ENCODE measurements at regions not wholly inside any gene's neighbourhood (a gene's known extent, or its start where the extent isn't known, plus 50 kb on each side); places are given as distances from the start of the nearest gene placed in this dataset.

DNA sequence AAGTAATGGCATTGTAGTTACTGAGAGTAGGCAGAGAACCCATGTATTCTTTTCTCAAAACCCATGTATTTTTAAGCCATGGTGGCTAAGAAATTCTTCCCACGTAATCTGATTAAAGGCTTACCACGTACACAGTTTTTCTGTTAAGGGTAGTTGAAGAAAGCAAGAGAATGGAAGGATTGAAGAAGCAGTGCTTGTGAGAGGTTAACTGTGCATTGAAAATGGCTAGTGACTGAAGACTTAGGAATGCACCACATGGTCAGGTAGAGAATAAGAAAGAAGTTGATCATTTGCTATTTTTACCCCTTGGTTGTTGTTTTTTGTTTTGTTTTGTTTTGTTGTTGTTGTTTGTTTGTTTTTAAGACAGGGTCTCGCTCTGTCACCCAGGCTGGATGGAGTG, 178.9 kb upstream of the SNX7 start:
- DNase-seq (ENCODE audit: low read depth, low spot score) = no peak

DNA sequence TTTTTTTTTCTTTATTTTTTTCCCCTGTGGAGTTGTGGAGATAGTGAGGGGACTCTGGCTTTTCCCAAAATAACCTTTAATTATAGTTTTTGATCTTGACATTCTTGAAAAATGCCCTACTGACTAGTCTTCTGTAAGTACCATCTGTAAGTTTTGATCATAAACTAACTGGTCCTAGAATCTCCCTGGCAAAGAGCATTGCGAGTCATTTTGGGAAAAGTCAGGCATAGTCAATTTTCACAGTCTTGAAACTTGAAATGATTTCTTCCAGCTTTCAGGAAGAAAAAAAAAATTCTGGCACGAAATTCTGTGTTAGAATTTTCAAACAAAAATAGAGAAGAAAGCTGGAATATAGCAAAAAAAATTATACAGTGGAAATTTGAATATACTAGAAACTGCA, 181.2 kb upstream of the SNX7 start:
- DNase-seq (ENCODE audit: low read depth, low spot score) = no peak

DNA sequence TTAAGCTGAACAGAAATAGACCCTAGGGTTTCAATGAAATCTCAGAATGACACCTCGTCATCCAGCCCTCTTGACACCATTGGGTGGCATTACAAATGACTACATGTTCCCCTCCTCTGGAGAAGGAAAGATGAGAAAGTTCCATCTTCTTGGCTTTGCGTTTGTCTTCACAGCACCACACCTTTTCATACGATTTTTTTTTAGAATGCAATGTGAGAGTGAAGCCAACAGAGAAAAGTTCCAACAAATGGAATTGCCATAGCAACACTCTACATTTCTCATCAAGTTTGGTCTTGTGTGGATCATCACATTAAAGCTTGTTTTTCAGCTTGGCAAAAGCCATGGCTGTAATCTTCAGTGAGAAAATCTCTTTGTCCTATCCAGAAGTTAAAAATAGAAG, 183.4 kb upstream of the SNX7 start:
- no peak for DNase-seq (ENCODE audit: low read depth, low spot score)

- no peak for DNase-seq (ENCODE audit: low read depth, low spot score)
These were observed 188.6 kb upstream of the SNX7 start for GRCh38 chr1:98472878-98473277.

DNA sequence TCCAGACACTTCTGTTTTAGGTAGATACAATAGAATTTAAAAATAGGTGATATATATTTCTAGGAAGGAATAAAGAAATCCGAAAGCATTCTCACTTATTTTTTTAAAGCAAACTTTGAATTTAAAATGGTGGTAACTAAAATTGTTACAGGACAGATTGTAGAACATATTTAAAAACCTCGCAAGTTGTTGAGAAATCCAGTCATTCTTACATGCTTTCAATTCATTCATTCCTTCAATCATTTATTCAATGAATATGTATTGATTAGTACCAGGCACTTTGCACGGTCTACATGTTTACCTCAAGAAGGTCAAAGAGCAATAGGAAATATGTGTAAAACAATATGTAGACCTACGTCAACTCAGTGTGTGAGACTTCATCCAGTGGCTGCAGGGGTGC, 189.9 kb upstream of the SNX7 start:
- DNase-seq (ENCODE audit: low read depth, low spot score) = no peak

DNA sequence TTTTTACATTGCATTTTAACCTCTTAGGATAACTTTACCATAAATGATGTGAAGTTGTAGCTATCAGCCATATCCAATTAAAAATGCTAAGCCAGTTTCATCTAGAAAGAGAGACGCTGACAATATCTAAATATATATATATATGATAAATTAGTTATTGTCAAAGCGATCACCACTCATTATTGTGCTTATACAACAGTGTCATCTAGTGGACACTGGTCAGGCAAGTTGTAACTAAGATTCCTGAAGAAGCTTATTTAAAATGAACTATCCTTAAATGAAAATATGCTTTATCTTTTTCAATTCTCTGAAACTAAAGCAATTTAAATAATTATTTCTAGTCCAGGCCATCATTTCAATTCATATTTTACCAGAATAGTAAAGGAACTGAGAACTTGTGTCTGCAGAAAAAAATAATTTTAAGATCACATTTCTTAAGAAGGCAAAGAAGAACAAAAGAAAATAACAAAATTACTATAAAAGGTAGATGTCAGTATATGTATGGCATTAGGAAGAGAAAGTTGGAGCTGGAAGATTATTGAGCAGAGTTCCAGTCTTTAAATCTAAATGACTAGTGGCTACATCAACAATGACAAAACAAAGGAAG, 193.3 kb upstream of the SNX7 start:
- DNase-seq (ENCODE audit: low read depth, low spot score) = no peak

DNA sequence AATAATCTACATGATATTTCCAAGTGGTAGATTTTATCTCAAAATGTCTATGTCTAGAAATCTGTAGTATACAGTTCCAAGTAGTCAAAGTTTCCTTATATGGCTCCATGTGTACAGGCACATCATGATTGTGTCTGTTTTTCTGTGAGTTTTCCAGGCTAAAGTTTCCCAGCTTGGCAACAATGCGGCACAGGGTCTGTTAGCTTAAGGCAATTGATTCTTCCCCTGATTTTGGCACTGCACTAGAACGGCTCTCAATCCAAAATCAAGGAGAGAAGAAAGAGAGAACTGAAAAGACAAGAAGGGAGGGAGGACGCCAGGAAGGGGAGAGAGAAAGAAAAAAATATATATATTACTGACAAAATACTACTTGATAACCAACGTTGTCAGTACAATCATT, 193.9 kb upstream of the SNX7 start:
- DNase-seq (ENCODE audit: low read depth, low spot score) = no peak

GRCh38 chr1:98467122-98467521, 194.4 kb upstream of the SNX7 start:
- DNase-seq (ENCODE audit: low read depth, low spot score) = no peak

GRCh38 chr1:98461873-98462385, 199.6 kb upstream of the SNX7 start:
- DNase-seq (ENCODE audit: low read depth, low spot score) = no peak

- DNase-seq (ENCODE audit: low read depth, low spot score) = no peak
These were observed 201.4 kb upstream of the SNX7 start for GRCh38 chr1:98460136-98460535.

GRCh38 chr1:98459486-98459870, 202.0 kb upstream of the SNX7 start:
- no peak for DNase-seq (ENCODE audit: low read depth, low spot score)

- no peak for DNase-seq (ENCODE audit: low read depth, low spot score)
These were observed 202.7 kb upstream of the SNX7 start for GRCh38 chr1:98458511-98459485.

DNA sequence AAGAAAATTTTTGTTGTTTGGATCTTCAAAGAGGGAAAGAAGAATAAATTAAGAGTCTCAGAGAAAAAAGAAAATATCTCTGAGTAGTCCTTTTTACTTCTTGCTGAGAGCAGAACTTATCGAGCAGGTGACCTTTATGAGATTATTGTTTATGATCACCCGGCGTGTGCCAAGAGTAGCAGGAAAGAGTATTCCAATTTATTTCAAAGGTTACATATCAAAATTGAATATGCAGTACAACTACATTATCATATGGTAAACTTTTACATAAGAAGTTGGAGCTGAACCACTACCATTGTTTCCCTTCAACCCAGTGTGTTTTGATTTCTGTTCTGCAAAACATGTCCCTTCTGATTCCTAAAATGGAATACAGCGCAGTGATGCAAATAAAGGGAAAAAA, 204.3 kb upstream of the SNX7 start:
- no peak for DNase-seq (ENCODE audit: low read depth, low spot score)

- no peak for DNase-seq (ENCODE audit: low read depth, low spot score)
These were observed 206.9 kb upstream of the SNX7 start for GRCh38 chr1:98454666-98455065.

DNA sequence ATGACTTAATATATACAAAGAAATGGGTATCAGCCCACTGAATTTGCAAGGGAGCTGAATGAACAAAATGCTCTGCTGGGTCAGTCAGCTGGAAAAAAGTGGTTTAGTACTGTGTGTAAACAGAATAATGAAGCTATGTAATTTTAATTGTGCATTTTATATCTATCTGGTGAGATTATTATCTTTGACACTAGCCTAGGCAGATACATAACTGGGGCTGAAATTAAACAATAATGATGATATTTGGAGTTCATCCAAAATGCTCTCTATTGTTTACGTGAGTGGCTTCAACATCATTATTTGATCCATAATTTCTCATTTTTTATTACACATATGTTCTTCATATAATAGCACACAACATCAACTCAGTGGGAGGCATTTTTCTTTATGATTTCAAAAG, 208.5 kb upstream of the SNX7 start:
- DNase-seq (ENCODE audit: low read depth, low spot score) = no peak

DNA sequence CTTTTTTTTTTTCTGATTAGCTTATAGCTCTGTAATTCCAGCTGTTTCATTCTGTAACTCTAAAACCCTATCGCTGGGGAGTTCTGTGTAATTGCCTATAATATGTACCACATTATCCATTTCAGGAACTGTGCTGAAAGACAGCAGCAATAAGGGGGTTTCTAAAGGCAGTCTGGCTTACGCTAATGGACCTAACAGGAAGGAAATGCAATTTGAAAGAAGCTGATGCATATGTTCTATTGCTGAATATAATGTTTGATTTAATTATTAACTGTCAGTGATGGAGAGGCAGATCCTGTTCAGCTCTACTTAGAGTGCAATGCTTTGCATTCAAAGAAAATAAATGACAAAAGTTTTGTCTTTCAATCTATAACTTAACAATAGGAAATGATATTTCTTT, 209.4 kb upstream of the SNX7 start:
- no peak for DNase-seq (ENCODE audit: low read depth, low spot score)

DNA sequence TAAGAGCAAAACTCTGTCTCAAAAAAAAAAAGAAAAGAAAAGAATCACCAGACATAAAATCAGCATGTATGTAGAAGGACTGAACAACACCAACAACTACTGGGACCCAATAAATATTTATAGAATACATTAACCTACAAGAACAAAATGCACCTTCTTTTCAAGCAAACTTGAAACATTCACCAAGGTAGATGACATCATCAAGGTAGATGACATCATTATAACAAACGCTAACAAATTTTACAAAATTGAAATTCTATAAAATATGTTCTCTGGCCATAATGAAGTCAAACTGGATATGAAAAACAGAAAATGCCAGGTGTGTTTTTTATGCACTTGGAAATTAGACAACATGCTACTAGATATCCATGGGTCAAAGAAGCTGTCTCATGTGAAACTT, 220.2 kb upstream of the SNX7 start:
- no peak for DNase-seq (ENCODE audit: low read depth, low spot score)

DNA sequence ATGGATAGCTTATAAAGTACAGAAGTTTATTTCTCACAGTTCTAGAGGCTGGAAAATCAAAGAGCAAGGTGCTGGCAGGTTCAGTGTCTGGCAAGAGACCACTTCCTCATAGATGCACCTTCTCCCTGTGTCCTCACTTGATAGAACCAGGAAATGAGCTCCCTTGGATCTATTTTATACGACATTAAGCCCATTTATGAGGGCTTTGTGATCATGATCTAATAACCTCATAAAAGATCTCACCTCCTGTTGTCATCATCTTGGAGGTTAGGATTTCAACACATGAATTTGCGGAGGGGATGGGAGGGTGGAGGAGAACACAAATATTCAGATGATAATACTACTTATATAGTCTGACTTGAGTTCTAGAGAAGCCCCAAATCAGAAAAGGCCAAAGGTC, 222.1 kb upstream of the SNX7 start:
- DNase-seq (ENCODE audit: low read depth, low spot score) = no peak

GRCh38 chr1:98437540-98437939, 224.0 kb upstream of the SNX7 start:
- no peak for DNase-seq (ENCODE audit: low read depth, low spot score)

DNA sequence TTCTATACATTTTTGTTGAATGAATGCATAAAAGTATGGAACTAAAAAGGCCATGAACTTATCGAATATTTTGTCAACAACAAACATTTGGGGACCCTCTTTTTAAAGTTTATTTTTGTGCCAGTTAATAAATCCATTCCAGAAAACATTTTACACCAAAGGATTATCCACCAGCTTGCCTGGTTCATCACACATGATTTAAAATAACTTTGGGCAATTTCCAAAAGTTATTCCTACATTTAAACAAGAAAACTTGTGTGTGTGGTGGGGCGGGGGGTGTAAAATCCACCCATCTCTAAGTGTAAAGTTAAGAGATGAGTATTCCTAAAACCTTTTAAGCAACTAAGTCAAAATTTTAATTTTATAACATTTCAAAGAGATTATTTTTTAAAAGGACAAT, 224.5 kb upstream of the SNX7 start:
- no peak for DNase-seq (ENCODE audit: low read depth, low spot score)

GRCh38 chr1:98429965-98430443, 231.5 kb upstream of the SNX7 start:
- no peak for DNase-seq (ENCODE audit: low read depth, low spot score)

DNA sequence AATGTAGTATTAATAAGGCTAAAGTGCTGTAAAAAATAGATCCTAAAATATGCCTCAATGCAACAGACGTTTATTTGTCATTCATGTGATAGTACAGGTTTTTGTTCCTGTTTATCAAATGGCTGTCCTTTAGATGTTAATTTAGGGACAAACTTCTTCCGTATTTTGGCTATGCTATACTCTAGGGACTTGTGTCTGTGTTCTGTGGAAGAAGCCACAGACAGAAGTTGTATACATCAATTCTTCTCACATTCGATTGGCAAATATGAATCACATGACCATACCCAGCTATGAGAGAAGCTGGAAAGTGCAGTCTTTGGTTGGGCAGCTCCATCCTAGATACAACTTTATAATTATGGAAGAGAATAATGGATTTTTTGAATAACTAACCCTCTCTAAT, 232.7 kb upstream of the SNX7 start:
- DNase-seq (ENCODE audit: low read depth, low spot score) = no peak

DNA sequence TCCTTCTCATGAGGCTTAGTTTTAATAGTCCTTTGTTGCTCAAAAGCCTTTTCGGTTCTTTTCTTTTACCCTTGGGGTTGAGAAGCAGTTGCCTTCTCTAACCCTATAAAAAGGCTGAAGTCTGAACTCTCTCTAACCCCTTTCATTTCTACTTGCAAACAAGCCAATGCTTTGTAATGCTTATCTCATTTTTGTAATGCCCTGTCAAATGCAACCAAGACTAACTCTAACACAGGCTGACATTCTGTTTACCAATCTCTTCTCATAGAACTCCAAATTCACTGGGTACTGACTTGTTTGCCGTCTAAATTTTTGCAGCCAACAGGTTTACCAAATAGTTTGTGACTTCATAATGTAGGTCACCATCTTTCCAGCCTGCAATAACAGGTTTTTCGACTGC, 233.9 kb upstream of the SNX7 start:
- no peak for DNase-seq (ENCODE audit: low read depth, low spot score)

Measured in brain pericyte (primary cell).